HG02970 (cell line): ENCODE measurements at regions not wholly inside any gene's neighbourhood (a gene's known extent, or its start where the extent isn't known, plus 50 kb on each side); places are given as distances from the start of the nearest gene placed in this dataset.
"Not testable (repeated sequence)": the region's sequence is repeated elsewhere in the genome, so short reads cannot be mapped to it uniquely, and the experiment has no call there.

Source experiments
- ATAC-seq: cut with Tn5 transposase; IDR thresholded peaks from one replicate; pipeline ENCODE4 v1.9.1; 2021; ENCODE audit warnings: mild to moderate bottlenecking, moderate library complexity, moderate number of reproducible peaks; ENCODE audit not compliant: unreplicated experiment, low FRiP score

DNA sequence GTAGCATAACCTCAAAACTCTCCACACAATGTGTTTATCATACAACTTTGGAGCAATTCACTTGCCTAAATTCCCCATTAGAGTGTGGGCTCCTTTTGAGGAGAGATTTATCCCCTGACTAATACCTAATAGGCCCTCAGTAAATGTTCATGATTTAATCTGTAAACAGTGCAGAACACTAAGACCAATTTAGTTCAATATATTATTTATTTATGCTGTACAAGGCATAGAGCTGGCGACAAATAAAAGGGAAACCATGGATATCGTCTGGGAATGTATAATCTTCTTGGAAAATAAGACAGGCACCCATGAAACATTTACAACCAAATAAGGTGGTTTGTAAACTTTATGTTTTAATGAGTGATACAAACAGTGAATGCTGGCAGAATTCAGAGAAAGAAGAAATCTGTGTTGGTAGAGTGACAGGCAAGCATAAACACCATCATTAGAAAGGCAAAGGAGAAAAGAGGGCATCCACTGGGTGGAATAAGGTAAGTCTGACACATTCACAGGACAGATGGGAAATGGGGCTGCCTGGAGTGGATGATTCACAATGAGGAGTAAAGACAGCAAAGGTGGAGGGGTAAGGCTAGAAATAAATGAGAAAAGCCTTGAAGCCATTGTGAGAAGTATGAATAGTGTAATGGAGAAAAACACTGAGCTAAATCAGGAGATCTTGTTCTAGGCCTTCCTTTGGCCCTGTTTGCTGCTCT is 106.1 kb upstream of the MIR17HG start:
- ATAC-seq = no peak

DNA sequence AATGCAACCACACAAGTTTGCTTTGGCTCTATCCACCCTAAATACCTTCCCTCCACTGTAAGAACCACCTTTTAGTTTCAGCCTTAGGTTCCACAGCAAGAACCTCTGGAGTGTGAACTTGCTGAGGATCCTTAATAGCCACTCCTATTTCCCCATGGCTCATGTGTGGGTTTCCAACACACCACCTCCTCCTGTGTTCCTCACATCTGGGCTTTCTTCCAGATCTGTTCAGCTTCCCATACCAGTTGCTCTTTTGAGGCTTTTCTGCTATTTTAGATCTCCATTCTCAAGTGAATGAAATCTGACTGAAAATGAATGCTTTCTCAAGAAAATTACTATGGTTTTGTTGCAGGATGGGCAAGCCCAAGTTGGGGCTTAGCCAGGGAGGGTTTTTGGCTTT is 104.8 kb upstream of the MIR17HG start:
- no peak for ATAC-seq

DNA sequence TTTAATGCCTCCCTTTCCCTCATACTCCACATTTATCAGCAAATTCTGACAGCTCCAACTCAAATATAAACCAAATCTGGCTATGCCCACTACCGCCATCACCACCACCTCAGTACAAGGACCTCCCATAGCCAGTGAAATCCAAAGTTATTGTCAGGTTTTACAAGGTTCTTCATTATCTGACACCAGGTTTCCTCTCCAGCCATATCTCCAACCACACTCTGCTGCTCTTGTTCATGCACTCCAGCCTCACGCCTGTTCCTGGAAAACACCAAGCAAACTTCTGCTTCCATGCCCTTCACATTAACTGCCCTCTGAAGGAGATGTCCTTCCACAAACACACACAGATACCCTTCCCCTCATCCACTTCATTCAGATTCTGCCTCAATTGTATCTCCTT is 102.2 kb upstream of the MIR17HG start:
- no peak for ATAC-seq

DNA sequence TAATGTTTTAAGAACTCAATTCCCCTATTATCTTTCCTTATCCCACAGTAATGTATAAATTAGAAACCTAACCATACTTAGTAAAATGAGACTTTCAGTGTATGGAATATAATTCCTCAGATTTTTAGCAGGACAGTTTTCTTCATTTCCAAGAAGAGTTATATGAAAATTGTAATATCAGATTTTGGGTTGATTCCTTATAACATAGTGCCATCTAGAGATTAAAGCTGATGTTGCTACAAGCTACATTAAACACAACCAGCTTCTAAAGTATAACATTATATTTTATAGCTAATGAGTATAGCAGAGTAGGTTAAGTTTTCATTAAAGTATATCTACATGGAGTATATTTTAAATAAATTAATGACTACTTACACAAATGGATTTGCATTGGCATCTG is 99.7 kb upstream of the MIR17HG start:
- no peak for ATAC-seq

DNA sequence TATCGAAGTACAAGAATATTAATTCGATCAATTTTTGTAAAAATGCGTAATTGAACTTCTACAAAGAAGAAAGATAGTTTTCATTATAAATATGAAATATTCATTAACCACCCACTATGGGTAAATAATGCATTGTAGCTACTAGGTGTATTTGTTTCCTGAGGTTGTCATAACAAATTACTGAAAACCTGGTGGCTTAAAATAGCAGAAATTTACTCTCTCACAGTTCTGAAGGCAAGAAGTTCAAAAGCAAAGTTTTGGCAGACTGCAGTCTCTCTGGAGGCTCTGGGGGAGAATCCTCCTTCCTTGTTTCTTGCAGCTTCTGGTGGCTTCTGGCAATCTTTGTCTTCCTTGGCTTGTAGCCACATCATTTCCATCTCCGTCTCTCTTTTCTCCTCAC is 99.2 kb upstream of the MIR17HG start:
- no peak for ATAC-seq

DNA sequence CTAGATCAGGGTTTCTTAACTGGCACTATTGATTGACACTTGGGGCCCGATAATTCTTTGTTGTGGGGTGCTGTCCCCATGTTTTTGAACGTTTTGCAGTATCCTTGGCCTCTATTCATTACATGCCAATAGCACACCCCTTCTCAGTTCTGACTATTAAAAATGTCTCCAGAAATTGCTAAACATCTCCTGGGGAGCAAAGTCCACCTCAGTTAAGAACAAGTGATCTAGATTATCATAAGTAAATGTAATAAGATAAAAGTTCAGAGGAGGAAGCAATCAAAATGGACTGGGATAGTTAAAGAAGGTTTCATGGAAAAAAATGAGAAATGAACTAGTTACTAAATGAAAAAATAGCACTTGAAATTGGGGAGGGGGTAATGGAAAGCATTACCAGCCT is 98.1 kb upstream of the MIR17HG start:
- no peak for ATAC-seq

DNA sequence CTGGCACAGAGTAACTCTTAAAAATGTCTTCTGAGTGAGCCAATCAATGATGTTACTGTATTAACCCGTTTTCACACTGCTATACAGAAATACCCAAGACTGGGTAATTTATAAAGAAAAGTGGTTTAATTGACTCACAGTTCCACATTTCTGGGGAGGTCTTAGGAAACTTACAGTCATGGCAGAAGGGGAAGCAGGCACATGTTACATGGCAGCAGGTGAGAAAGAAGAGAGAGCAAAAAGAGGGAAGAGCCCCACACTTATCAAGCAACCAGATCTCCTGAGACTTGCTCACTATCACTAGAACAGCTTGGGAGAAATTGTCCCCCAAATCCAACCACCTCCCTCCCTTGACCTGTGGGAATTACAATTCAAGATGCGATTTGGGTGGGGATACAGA is 97.6 kb upstream of the MIR17HG start:
- ATAC-seq = no peak

DNA sequence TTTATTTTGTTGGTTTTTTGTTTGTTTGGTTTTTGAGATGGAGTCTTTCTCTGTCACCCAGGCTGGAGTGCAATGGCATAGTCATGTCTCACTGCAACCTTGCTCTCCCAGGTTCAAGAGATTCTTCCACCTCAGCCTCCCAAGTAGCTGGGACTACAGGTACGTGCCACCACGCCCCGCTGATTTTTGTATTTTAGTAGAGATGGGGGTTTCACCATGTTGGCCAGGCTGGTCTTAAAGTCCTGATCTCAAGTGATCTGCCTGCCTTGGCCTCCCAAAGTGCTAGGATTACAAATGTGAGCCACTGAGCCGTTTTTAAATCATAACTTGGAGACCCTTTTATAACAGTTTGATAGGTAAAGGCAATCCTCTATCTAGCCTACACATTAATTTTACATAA is 95.9 kb upstream of the MIR17HG start:
- not testable (repeated sequence) for ATAC-seq

DNA sequence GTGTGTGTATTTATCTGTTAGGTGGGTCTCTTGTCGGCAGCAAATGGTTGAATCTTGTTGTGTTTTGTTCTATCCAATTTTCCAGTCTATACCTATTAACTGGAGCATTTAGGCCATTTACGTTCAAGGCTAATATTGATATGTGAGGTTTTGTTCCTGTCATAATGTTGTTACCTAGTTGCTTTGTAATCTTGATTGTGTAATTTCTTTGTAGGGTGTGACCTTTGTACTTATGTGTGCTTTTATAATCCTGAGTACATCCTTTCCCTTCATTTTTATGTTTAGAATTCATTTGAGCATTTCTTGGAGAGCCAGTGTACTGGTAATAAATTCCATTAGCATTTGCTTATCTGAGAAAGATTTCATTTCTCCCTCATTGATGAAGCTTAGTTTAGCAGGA is 83.0 kb upstream of the MIR17HG start:
- no peak for ATAC-seq

DNA sequence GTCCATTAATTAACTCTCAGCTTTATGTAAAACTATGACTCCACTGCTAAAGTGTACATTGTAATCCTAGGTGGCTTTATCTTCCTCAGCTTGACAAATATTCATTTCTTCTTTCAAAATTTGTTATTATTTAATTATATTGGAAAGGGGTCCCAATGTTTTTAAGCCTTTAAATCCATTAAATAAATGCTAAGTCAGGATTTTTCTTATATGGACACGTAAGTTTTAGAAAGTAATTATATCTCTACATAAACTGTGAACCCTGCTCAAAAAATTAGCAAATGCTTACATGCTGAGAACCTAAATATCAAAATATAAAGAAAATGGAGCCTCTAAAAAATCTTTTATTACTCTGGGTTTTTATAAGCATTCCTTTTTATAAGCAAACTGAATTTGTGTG is 78.2 kb upstream of the MIR17HG start:
- no peak for ATAC-seq

DNA sequence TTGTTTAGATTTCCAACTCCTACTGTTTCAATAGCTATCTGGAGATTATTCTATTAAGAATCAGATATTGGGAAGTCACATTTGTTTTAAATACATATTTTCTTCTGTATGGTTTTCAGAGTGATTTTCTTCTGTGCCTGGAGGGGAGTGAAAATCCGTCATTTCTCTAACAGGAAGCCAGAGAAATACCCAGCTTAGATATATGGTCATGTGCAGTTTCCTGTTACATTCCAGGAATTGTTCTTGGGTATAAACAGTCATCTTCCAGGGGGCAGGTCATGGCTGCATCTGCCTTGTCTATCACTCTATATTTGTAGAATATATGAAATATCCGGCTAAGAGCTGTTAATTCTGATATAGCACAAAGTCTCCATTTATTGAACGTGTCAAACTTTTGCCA is 77.5 kb upstream of the MIR17HG start:
- no peak for ATAC-seq

DNA sequence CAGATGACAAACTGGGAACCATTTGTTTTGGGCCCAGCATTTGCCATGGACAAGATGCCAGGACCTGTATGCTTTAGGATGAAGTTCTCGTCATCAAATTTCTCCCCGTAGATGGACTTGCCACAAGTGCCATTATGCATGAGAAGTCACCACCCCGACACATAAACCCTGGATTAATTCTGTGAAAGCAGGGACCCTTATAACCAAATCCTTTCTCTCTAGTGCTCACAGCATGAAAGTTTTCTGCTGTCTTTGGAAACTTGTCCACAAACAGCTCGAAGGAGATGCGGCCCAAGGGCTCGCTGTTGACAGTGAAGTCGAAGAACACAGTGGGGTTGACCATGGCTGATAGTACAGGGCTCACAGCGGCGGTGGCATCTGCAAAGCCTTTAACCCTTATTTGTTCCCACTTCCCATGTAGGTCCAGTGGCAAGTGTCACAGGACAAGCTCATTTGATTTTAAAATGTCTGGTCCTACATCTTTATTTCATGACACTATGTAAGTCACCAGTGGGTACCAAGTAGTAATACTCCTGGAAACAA is 75.2 kb upstream of the MIR17HG start:
- no peak for ATAC-seq

DNA sequence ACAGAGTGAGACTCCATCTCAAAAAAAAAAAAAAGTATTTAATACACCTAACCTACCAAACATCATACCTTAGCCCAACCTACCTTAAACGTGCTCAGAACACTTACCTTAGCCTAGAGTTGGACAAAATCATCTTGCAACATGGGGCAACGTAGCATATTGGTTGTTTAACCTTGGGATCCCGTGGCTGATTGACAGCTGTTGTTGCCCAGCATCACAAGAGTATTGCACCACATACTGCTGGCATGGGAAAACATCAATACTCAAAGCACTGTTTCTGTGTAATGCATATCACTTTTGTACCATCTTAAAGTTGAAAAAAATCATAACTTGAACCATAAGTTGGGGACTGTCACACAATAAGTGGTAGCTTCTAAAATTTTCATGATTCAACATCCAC is 73.8 kb upstream of the MIR17HG start:
- no peak for ATAC-seq

DNA sequence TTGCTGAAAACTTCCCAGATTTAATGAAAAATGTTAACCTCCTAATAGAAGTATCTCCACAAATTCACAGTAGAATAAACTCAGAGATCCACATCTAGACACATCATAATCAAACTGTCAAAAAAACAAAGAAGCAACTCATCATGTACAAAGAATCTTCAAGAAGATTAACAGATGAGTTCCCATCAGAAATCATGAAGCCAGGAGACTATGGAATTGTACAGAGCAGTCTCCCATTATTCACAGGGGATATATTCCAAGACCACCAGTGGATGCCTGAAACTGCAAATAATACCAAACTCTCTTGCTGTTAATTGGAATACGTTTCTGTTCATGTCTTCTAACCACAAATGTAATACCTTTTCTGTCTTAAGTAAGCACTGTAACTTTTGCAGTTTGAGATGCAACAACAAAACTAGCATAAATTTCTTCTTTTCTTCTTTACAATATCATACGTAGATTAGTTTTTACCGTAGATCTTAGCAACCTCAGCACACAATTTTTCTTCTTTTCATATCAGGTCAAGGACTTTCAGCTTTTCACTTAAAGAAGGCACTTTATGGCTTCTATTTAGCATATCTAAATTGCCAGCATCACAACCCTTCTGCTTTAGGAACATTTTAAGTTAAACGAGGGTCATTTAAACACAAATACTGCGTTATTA is 70.3 kb upstream of the MIR17HG start:
- ATAC-seq = no peak

DNA sequence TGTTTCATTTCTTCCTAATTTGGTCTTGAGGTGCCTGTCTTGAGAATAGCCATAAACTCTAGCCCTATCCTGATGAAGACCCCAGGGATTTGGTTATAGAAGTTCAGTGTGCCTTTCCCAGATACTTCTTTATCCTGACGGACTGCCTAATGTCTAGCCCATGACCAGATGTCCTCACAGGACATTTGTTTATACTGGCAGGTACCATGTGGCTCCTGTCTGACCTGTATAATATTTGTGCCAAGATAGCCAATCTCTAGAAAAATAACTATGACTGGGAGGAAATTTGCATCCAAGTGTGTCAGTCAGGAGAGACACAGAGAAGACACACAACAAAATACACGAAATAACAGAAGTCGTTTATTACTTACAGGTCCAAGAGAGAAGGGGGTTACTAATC is 69.2 kb upstream of the MIR17HG start:
- no peak for ATAC-seq

DNA sequence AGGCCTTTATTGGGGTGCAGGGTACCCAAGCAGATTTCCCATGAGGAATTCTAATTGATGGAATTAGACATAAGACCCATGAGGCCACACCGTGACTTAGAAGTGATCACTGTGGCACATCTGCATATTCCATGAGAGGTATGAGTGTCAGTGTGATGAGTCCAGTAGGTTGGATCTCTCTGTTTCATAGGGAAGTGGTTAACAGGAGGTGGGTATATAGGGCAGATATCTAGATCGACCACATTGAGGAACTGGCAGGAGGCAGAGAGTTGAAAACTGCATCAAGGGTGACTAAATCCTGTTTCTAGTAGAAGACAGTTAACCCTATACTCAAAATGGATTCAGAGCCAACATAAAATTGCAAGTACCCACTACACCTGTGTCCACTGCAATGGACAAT is 68.6 kb upstream of the MIR17HG start:
- no peak for ATAC-seq

DNA sequence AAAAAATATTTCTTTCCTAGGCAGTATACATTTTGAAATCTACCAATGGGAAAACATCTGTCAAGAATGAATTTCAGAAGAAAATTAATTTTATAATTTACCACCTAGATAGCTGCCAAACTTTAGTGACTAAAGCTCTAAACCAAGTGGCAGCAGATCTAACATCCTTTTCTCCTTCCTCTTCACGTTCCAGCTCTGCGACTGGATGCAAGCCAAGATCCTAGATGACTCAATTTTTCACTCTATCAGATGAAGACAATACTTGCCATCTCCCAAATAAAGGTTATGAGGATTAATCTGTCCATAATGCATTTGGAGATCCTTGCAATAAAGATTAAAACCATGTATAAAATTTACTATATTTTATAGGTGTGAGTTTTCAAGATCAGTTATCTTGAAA is 66.7 kb upstream of the MIR17HG start:
- ATAC-seq = no peak

DNA sequence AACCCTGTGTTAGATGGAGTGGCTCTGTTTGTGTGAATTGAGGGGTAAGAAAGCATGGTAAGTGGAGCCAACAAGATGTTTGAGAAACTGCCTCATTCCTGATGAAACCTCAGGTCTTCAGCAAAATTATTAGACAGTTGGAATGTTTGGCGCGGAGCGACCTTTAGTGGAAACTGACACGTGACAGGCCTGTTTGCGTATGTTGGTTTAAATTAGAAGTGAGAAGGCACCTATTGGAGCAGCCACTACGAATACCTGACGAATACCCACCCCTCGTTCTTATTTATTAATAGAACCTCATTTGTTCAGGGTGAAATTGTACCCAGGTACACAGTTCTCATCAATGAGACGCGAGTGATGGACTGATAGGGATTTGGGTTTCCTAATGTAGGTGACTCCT is 63.2 kb upstream of the MIR17HG start:
- no peak for ATAC-seq

DNA sequence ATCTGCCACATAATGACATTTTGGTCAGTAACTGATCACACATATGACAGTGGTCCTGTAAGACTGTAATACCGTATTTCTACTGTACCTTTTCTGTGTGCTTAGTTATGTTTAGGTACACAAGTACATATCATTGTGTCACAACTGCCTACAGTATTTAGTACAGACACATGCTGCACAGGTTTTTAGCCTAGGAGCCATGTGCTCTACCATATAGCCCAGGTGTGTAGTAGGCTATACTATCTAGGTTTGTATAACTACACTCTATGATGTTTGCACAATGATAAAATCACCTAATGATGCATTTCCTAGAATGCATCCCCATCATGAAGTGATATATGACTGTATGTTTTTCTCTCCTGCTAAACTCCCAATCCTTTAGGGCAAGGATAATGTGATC is 61.2 kb upstream of the MIR17HG start:
- no peak for ATAC-seq

DNA sequence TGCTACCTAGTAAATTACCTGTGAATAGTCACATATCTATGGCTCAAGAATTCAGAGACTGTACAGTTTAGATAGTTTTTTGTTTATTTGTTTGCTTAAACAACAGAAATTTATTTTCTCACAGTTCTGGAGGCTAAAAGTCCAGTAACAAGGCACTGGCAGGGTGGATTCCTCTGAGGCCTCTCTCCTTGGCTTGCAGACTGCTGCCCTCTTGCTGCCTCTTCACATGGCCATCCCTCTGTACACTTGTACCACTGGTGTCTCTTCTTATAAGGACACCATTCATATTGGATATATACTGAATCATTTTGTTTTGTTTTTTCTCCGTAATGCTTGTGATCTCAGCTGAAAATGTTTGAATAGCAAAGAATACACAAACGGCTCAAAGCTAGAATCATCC is 56.4 kb upstream of the MIR17HG start:
- no peak for ATAC-seq

DNA sequence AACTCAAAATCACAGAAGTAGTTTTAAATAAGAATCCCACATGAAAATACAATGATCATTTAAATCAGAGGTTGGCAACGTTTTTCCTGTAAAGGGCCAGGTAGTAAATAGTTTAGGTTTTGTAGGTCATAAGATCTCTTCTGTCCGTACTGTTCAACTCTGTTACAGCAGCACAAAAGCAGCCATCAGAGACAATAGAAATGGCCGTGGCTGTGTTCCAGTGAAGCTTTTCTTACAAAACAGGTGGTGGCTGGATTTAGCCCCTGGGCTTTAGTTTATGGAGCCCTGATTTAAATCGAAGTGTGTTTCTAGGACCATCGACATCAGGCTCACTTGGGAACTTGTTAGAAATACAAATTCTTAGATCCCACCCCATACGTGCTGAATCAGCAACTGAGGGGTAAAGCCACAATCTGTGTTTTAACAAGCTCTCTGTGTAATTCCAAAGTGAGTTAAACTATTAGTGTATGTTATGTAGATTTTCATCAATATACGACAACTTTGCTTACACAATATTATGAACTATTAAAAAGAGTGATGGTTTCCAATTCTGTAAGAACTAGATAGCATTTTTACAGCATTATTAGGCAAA is 54.8 kb upstream of the MIR17HG start:
- ATAC-seq = no peak
